ENCODE measurements at regions not wholly inside any gene's neighbourhood (a gene's known extent, or its start where the extent isn't known, plus 50 kb on each side); places are given as distances from the start of the nearest gene placed in this dataset.

DNA sequence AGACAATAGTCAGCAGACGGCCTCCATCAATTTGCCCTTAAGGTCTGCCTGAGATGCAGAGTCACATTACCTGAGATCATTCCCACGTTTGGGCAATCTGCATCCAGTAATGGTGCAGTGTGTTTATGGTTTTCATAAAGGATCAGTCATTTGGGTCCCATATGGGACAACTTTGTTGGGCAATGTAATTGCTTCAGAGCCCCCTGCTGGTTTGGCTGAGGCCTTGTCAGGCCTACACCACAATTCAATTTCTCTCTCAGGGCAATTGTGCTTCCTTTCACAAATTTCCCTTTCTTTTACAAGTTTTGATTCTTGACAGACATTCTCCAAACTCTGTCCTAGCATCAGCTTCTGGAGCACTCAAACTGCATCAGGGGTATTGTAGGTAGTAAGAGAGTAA is 191.2 kb upstream of the SSTR1 start:
- TF ChIP-seq, protein P1, sequence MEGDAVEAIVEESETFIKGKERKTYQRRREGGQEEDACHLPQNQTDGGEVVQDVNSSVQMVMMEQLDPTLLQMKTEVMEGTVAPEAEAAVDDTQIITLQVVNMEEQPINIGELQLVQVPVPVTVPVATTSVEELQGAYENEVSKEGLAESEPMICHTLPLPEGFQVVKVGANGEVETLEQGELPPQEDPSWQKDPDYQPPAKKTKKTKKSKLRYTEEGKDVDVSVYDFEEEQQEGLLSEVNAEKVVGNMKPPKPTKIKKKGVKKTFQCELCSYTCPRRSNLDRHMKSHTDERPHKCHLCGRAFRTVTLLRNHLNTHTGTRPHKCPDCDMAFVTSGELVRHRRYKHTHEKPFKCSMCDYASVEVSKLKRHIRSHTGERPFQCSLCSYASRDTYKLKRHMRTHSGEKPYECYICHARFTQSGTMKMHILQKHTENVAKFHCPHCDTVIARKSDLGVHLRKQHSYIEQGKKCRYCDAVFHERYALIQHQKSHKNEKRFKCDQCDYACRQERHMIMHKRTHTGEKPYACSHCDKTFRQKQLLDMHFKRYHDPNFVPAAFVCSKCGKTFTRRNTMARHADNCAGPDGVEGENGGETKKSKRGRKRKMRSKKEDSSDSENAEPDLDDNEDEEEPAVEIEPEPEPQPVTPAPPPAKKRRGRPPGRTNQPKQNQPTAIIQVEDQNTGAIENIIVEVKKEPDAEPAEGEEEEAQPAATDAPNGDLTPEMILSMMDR (IDR thresholded peaks at IDR 0.05; ENCODE audit: borderline replicate concordance, insufficient read depth, low read depth, low read length), result no peak
- H3K4me3 ChIP-seq (ENCODE audit: low read depth, low read length), result no peak overlapping the region

DNA sequence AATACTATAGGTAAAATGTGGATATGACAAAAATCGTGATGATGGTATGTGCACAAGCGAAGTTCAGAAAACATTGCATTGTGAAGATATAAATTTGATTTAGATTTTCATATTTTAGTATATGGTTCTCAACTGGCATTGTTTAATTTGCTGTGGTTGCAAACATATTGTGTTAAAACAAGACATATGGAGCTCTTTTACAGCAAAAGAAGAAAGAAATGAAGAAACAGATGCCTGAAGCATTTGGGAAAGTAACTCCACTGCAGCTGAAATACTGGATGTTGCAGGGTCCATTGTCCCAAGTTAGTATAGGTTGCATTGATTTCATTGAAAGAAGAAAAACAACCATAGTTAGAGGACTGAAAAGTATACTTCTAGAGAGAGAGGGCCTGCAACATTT is 185.8 kb upstream of the SSTR1 start:
- TF ChIP-seq, protein P1 (IDR thresholded peaks at IDR 0.05; ENCODE audit: borderline replicate concordance, insufficient read depth, low read depth, low read length), result no peak
- H3K4me3 ChIP-seq (ENCODE audit: low read depth, low read length), result no peak overlapping the region

DNA sequence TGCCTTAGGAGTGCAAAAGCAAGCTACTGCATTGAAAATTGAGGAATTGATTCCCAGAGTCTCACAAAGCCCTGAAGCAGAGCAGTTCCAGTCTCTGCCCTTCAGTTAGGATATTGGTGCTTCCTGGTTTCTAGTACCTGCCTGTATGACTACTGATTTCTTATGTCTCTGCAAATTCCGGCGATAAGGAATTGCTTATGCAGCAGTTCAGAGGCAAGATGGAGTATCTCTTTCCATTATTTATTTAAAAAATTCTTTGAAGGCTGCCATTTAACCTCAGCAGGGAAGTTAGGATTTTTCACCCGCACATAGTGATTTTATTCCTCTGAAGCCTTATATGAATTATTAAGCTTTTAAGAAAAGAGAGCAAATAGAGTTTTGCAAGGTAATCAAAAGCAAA is 184.9 kb upstream of the SSTR1 start:
- H3K4me3 ChIP-seq (ENCODE audit: low read depth, low read length), result no peak overlapping the region
- TF ChIP-seq, protein P1 (IDR thresholded peaks at IDR 0.05; ENCODE audit: borderline replicate concordance, insufficient read depth, low read depth, low read length), result no peak

DNA sequence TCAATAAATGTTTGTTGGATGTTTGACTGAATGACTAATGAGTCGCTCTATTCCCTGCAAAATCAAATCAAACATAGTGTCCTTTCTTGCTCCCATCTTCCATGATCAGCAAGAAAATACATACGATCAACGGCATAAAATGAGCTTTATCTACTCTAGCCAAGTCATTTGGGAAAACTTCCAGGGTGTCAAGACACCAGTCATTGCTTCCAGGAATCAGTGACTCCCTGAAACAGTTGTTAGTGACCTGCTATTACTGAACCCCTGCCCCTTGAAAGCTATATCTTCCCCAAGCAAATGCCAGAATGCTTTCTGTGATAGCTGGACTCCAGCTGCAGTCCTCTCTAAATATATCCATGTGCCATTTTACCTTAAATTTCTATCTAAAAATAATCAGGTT is 169.5 kb upstream of the SSTR1 start:
- TF ChIP-seq, protein P1 (IDR thresholded peaks at IDR 0.05; ENCODE audit: borderline replicate concordance, insufficient read depth, low read depth, low read length), result no peak
- no peak overlapping the region for H3K4me3 ChIP-seq (ENCODE audit: low read depth, low read length)

DNA sequence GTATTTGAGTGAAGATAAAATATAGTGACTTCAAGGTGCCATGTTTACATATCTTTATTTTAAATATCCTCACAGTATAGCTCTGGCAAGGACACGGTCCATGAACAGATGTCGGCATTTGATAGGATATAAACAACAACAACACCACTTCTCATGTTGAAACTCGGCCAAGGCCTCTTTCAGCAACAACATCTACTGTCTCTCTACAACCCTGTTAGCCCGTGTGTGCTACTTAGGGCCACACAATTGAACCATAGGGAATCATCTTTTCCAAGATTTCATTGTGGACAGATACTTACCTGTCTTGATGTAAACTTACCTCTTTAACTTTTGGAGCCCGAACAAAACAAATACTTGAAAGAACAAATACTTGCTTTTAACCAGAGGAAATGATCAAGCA is 168.7 kb upstream of the SSTR1 start:
- TF ChIP-seq, protein P1 (IDR thresholded peaks at IDR 0.05; ENCODE audit: borderline replicate concordance, insufficient read depth, low read depth, low read length), result no peak
- no peak overlapping the region for H3K4me3 ChIP-seq (ENCODE audit: low read depth, low read length)

DNA sequence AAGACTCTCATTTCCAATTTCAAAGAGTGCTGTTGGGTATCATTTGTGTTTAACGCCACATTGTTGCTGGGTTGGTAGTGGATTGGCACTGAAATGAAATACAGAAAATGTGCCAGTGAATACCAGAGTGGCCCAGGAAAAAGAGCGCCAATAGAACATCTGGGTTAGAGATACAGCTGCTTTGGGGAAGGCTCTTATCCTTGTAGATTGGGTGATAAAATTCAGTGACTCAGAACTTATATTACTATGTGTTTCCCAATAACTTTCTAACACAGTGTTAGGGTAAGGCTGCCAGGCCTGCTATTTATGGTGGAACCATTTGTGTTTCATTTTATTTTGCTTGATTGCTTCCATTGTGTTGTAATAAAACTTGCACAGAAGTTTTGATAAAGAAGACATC is 168.2 kb upstream of the SSTR1 start:
- TF ChIP-seq, protein P1 (IDR thresholded peaks at IDR 0.05; ENCODE audit: borderline replicate concordance, insufficient read depth, low read depth, low read length), result no peak
- no peak overlapping the region for H3K4me3 ChIP-seq (ENCODE audit: low read depth, low read length)

DNA sequence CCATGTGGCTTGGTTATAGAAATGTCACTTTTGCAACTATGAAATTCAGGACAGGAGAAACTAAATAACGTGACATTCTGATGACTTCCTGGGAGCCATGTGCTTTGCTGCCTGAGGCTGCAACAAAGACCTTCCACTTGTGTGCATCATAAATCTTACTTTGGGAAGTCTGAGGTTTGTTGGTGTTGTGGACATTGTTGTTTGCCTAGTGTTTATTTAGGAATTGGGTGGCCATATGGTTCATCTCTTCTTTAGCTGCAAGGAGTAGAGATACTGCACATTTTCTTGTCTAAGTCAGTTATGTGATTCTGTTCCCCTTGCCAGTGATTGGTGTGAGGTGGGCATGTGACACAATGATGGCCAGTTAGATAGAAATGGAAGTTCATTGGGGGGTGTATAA is 167.3 kb upstream of the SSTR1 start:
- TF ChIP-seq, protein P1 (IDR thresholded peaks at IDR 0.05; ENCODE audit: borderline replicate concordance, insufficient read depth, low read depth, low read length), result no peak
- H3K4me3 ChIP-seq (ENCODE audit: low read depth, low read length), result no peak overlapping the region

Measured in GM12875 (cell line).